ENCODE measurements at regions not wholly inside any gene's neighbourhood (a gene's known extent, or its start where the extent isn't known, plus 50 kb on each side); places are given as distances from the start of the nearest gene placed in this dataset.

DNA sequence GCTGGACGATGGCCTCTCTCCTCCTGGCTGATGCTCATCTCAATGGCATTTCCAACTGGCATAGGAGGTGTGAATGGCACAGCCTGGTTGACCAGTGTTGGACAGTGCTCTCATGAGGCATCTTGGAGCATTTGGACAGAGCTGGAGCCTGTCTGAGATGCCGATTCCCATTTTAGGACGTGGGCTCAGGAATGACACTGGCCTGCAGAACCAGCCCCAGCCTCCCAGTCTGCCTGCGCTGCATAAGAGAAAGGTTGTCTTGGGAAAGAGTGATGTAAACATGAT is 118.2 kb upstream of the COPS8 start:
- H3K4me1 Mint-ChIP-seq (ENCODE audit: low read depth), result peaks cover 36% of the 10 kb centered on the region
- H3K36me3 Mint-ChIP-seq (ENCODE audit: insufficient read depth in 2 of 2), result no peaks in the 10 kb centered on the region
- no peaks in the 10 kb centered on the region for H3K27me3 Mint-ChIP-seq (ENCODE audit: low read depth)
- H3K9me3 Mint-ChIP-seq, result no peaks in the 10 kb centered on the region
- no peak overlapping the region for H3K27ac Mint-ChIP-seq
- no peak for ATAC-seq (replicated peaks in 1 of 2)
- DNase-seq, result no peak
- peak overlapping the region in 1 of 2 donors; percentile 25 for H3K4me3 Mint-ChIP-seq

DNA sequence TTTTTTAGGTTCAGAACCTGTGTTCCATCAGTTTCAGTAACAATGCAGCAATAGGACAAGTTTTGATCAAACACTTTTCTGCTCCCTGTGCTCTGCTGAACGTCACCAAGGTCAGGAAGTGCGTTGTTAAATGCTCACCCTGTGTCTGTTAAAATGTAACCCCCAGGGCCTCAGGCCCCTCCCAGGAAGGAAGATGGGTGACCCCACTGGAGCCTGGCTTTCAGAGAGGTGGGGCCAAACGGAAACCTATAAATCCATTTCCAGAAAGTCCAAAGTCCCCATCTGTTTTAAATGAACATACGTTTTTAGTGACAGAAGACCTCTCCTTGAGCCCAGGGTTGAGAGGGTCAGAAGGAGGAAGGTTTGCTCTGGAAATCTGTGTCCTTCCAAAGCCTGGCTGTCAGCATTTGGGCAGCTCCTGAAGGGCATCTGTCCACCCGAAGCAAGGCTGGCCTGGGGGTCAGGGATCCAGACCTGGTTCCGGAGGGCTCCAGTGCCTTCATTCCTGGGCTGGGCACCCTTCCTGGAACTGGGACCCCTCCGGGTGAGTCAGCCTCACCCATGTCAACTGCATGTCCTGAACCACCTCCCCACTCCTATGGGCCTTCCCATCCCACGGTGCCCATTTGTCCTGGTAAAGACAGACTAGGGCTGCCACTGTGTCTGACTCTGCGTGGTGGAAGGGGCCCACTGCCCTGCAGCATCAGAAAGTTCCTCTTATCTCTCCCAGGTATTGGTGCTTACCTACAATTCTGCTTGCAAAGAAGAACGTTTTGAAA is 117.4 kb upstream of the COPS8 start:
- ATAC-seq (replicated peaks in 1 of 2), result peak in 1 of 2 donors; percentile 69
- peaks cover 36% of the 10 kb centered on the region for H3K4me1 Mint-ChIP-seq (ENCODE audit: low read depth)
- no peaks in the 10 kb centered on the region for H3K27me3 Mint-ChIP-seq (ENCODE audit: low read depth)
- DNase-seq, result peak in 1 of 2 donors; percentile 15
- no peak overlapping the region for H3K27ac Mint-ChIP-seq
- H3K4me3 Mint-ChIP-seq, result peak overlapping the region in 1 of 2 donors; percentile 22
- H3K36me3 Mint-ChIP-seq (ENCODE audit: insufficient read depth in 2 of 2), result no peaks in the 10 kb centered on the region
- no peaks in the 10 kb centered on the region for H3K9me3 Mint-ChIP-seq

DNA sequence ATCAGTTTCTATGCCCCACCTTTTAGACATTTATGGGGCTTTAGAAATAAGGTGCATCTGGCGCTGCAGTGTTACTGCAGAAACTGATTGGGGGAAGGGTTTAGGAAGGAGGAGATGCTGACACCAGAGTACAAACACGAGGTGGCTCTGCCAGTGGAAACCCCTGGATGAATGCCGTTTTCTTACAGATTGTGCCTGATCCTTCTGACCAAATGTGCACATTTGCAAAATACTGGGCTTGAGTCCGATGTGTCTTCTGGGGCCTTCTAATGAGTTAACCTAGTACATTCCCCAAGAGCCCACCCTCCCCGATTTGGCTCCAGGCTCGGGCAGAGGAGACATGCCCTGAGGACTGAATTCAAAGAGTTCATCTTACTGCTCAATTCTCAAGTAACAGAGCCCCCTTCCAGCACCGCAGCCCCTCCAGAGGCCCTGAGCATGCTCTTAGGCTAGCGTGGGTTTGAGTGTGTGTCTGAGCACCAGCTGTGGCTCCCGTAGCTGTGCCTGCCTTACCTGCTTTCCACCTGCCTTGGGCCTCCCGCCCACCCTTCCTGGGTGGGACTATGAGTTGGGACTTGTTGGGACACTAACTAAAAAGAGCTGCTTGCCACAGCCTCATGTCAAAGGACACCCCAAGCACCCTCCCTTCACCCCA is 116.7 kb upstream of the COPS8 start:
- no peak for ATAC-seq (replicated peaks in 1 of 2)

DNA sequence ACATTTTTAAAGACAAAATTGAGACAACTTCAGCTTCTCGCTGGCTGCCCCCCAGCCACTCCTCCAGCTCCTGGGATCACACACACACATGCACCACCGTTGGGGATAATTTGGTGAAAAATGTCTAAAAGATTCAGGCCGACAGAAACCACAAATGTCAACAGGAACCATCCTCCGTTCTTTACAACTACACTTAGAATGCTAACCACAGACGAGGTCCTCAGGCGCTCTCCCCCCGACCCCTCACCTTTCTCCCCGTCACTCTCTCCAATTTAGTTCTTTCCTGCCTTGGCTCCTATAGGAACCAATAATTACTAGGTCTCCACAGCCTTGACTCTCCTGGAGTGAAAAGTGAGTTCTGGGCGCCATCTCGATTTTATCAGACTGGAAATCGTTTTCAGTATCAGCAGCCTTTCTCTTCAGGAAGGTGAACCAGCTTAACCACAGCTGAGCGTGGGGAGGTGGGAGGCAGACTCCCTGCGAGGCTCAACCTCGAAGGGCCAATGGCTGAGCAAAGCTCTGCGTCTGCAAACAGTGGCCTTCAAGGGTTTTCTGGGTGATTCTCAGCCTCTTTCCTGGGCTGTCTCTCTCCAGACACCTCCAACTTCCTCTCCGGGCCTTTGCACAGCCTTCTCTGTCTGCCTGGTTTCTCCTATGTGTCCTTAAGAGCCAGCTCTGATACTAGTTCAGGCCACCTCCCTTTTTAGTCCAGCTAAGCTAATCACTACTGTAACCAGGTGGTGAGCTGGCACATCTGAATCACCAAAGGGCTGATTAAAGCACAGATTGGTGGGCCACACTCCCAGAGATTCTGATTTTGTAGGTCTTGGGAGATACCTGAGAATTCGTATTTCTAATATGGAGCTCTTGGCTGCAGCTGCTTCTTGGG is 115.7 kb upstream of the COPS8 start:
- H3K4me3 Mint-ChIP-seq, result peak overlapping the region; percentile 73 to 76
- ATAC-seq (replicated peaks in 1 of 2), result peak; percentile 35 to 46
- no peaks in the 10 kb centered on the region for H3K27me3 Mint-ChIP-seq (ENCODE audit: low read depth)
- H3K27ac Mint-ChIP-seq, result peak overlapping the region; percentile 77
- no peaks in the 10 kb centered on the region for H3K36me3 Mint-ChIP-seq (ENCODE audit: insufficient read depth in 2 of 2)
- peaks cover 36% of the 10 kb centered on the region for H3K4me1 Mint-ChIP-seq (ENCODE audit: low read depth)
- no peaks in the 10 kb centered on the region for H3K9me3 Mint-ChIP-seq
- DNase-seq, result peak in 1 of 2 donors; percentile 14

More for the DNA sequence above, 116.7 kb upstream of the COPS8 start:
- Mint-ChIP-seq H3K36me3 (ENCODE audit: insufficient read depth in 2 of 2) (no peaks in the 10 kb centered on the region), H3K4me3 (peak overlapping the region; percentile 73 to 76), H3K27me3 (ENCODE audit: low read depth) (no peaks in the 10 kb centered on the region), H3K9me3 (no peaks in the 10 kb centered on the region), H3K4me1 (ENCODE audit: low read depth) (peaks cover 36% of the 10 kb centered on the region), H3K27ac (no peak overlapping the region)
- DNase-seq, result no peak

DNA sequence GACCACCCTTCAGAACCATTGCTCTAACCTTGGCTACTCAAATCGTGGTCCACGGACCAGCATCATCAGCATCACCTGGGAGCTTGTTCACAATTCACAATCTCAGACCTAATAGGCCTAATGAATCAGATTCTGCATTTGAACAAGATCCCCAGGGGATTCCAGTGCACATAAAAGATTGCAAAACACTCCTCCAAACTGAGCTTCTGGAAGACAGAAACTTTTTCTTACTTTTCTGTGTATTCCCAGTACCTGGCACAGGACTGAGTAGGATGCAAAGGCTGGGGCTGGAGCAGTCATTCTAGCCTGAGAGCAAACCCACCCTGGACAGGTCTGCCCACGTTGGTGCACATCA is 115.1 kb upstream of the COPS8 start:
- peaks cover 36% of the 10 kb centered on the region for H3K4me1 Mint-ChIP-seq (ENCODE audit: low read depth)
- H3K36me3 Mint-ChIP-seq (ENCODE audit: insufficient read depth in 2 of 2), result no peaks in the 10 kb centered on the region
- ATAC-seq (replicated peaks in 1 of 2) (no peak), DNase-seq (no peak)
- H3K4me3 Mint-ChIP-seq, result no peak overlapping the region
- no peaks in the 10 kb centered on the region for H3K9me3 Mint-ChIP-seq
- H3K27me3 Mint-ChIP-seq (ENCODE audit: low read depth), result no peaks in the 10 kb centered on the region
- H3K27ac Mint-ChIP-seq, result no peak overlapping the region

DNA sequence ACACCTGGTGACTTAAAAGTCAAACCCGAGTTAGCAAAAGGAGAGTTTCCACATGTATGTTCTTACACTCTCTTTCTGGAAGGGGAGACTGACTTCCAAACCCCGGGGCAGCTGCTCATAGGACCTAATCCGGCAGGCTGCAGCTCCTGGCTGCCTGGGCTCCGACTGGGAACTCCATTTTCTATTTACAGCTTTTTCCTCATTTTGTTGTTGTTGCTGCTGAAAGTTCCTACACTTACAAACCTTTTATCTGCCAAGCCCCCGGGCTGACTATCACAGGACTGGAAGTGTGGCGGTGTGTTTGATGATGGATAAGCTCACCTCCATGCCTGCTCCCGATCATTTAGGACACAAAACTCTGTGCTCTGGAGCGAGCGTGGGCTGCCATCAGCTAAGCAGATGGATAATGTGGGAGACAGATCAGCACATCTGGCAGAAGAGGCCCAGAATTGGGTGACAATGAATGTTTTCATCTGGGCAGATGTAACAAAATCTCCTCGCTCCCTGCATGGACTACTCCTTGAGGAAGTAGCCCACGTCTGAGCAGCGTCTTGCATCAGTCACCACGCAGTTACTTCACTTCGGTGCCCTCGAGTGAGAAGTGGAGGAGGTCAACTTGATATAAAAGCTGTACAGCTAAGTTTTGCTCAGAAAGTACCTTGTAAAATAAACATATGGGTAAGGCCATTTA is 114.4 kb upstream of the COPS8 start:
- Mint-ChIP-seq H3K27me3 (ENCODE audit: low read depth) (no peaks in the 10 kb centered on the region), H3K36me3 (ENCODE audit: insufficient read depth in 2 of 2) (no peaks in the 10 kb centered on the region), H3K4me3 (no peak overlapping the region), H3K27ac (no peak overlapping the region), H3K9me3 (no peaks in the 10 kb centered on the region), H3K4me1 (ENCODE audit: low read depth) (peaks cover 36% of the 10 kb centered on the region)
- ATAC-seq (replicated peaks in 1 of 2) (no peak), DNase-seq (no peak)

DNA sequence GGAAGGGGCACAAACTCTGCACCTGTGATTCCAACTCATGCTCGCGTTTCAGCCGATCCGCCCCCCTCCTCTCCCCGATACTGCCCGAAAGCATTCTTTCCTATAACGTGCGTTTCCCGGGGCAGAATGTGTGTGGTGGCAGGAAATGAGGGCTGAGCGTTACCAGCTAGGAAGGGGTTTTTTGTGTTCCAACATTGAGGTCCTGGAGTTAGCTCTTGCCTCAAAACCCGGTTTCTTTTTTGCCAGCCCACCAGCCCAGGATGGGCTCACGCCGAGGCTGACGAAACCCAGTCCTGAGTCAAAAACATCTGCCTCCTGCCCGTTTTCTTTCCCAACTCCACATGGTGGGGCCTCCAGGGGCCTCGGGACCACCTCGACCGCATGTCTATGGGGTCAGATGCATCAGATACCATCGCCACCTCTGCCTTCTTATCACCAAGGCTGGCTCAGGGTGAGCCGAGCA is 113.7 kb upstream of the COPS8 start:
- H3K27me3 Mint-ChIP-seq (ENCODE audit: low read depth), result no peaks in the 10 kb centered on the region
- no peaks in the 10 kb centered on the region for H3K9me3 Mint-ChIP-seq
- H3K4me1 Mint-ChIP-seq (ENCODE audit: low read depth), result peaks cover 31% of the 10 kb centered on the region
- H3K27ac Mint-ChIP-seq, result no peak overlapping the region
- ATAC-seq (replicated peaks in 1 of 2) (no peak), DNase-seq (no peak)
- H3K36me3 Mint-ChIP-seq (ENCODE audit: insufficient read depth in 2 of 2), result no peaks in the 10 kb centered on the region
- no peak overlapping the region for H3K4me3 Mint-ChIP-seq

DNA sequence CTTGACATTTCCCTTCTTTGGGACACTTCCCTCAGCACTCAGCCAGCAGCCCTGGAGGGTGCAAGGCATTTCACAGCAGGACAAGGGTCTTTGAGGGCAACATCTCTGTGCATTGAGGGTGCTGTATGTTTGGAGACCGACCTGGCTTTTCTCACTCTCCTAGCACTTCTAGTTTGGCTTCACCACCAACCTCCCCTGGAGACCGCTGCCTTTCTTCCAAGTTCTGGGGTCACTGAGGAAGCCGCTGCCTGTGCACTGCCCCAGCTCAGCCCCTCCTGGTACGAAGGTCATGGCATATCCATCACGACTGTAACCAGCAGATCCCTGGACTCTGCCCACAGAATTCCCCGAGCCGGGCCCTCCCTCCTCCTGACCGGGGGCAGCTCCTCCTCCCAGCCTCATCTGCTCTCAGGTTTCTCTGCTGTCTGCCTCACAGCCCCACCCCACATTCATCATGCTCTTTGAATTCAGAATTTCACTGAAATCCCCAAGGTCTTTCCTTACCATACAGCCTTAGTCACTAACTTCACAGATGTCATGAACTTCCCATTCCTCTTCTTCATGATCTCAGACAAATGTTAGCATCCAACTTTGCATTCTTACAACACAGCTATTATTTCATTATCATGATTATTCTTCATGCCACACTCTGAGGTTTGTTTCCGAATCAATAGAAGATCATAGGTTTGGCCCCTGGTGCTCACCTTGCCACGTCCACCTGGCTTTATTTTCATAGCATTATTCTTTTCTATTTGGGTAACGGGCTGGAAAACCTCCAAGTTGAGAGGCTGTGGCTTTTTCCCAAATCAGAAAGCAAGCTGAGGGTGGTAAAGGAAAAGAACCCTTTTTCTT is 113.0 kb upstream of the COPS8 start:
- H3K9me3 Mint-ChIP-seq, result no peaks in the 10 kb centered on the region
- H3K27ac Mint-ChIP-seq, result no peak overlapping the region
- H3K27me3 Mint-ChIP-seq (ENCODE audit: low read depth), result no peaks in the 10 kb centered on the region
- peaks cover 24% of the 10 kb centered on the region for H3K4me1 Mint-ChIP-seq (ENCODE audit: low read depth)
- ATAC-seq (replicated peaks in 1 of 2) (no peak), DNase-seq (no peak)
- no peaks in the 10 kb centered on the region for H3K36me3 Mint-ChIP-seq (ENCODE audit: insufficient read depth in 2 of 2)
- H3K4me3 Mint-ChIP-seq, result no peak overlapping the region

DNA sequence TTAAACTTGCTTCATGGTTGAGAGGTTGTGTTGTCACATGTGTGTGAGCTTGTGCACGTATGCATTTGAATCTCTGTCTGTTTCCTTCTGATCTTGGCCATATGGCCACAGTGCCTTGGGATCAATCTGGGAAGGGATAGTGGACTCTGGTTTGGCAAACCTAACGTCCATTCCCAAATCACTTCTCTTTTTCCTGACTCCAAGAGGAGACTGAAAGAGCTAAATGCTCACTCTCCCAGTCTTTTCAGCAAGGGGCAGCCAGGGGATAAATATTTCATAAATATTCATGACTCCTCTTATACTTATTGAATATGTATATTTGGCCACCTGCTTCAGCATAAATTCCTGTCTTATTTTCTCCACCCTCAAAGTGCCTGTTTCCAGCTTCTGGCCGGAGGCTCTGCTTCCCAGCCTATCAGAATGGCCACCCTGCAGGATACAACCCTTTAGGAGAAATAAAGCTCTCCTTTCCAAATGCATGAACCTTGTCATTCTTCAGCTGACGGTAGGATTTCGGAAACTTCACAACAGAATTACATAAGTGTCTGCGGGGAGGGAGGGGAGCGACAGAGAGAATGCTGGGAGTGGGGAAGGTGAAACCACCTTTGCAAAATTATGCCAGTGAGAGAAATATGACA is 112.2 kb upstream of the COPS8 start:
- Mint-ChIP-seq H3K27ac (no peak overlapping the region), H3K27me3 (ENCODE audit: low read depth) (no peaks in the 10 kb centered on the region), H3K9me3 (no peaks in the 10 kb centered on the region)

DNA sequence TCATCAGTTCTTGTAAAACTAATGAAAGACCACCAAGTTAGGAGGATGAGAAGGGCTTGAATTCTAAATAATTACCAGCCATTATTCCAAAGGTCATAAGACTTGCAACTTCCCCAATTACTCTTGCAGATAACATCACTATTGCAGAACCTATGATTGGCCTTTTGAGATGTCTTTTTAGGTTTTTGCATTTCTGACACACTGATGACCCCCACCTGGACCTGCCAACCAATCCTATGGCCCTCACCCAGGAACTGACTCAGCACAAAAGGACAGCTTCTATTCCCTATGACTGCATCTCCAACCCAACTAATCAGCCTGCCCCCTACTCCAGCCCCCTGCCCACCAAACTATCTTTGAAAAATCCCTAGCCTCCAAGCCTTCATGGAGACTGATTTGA is 111.5 kb upstream of the COPS8 start:
- no peaks in the 10 kb centered on the region for H3K9me3 Mint-ChIP-seq
- no peaks in the 10 kb centered on the region for H3K27me3 Mint-ChIP-seq (ENCODE audit: low read depth)
- H3K4me1 Mint-ChIP-seq (ENCODE audit: low read depth), result peaks cover 12% of the 10 kb centered on the region
- no peaks in the 10 kb centered on the region for H3K36me3 Mint-ChIP-seq (ENCODE audit: insufficient read depth in 2 of 2)
- ATAC-seq (replicated peaks in 1 of 2), result no peak
- no peak for DNase-seq
- H3K4me3 Mint-ChIP-seq, result no peak overlapping the region
- no peak overlapping the region for H3K27ac Mint-ChIP-seq

More for the DNA sequence above, 112.2 kb upstream of the COPS8 start:
- no peak overlapping the region for H3K4me3 Mint-ChIP-seq
- ATAC-seq (replicated peaks in 1 of 2) (no peak), DNase-seq (no peak)
- H3K36me3 Mint-ChIP-seq (ENCODE audit: insufficient read depth in 2 of 2), result no peaks in the 10 kb centered on the region
- H3K4me1 Mint-ChIP-seq (ENCODE audit: low read depth), result peaks cover 17% of the 10 kb centered on the region

DNA sequence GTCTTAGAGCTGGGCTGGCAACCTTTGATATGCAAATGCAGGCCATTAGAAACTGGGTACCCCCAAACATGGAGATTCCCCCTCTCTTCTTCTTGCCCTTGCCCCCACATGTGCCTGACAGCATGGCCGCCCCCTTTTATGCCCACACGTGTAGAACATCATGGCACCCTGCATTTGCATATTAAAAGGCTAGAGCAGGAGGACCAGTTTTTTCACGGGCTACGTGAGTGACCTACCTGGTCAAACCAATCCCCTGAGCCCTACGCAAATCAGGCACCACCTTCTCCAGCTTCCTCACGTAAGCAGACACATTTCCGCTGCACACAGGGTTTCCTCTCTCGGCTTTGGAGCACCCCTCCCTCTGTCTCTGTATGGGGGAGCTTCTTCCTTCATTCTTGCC is 110.9 kb upstream of the COPS8 start:
- H3K4me3 Mint-ChIP-seq, result no peak overlapping the region
- no peak for ATAC-seq (replicated peaks in 1 of 2)
- no peaks in the 10 kb centered on the region for H3K27me3 Mint-ChIP-seq (ENCODE audit: low read depth)
- peaks cover 6% of the 10 kb centered on the region for H3K4me1 Mint-ChIP-seq (ENCODE audit: low read depth)
- H3K36me3 Mint-ChIP-seq (ENCODE audit: insufficient read depth in 2 of 2), result no peaks in the 10 kb centered on the region
- H3K9me3 Mint-ChIP-seq, result no peaks in the 10 kb centered on the region
- no peak overlapping the region for H3K27ac Mint-ChIP-seq
- DNase-seq, result no peak

DNA sequence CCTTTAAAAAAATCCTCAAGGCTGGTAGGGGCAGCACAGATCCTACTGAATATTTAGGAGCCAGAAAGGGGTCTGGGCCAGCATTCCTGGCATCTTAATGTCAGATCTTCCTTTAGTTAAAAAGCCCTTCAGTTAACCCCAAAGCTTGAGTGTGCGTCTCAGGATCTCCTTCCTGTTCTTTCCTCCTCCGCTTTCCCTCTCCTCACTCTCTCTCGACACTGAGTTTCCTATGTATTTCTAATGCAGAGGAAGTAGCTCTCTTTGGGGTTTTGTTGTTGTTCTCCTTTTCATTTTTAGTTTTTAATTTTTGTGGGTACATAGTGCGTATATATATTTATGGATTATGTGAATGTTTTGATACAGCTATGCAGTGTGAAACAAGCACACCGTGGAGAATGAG is 109.9 kb upstream of the COPS8 start:
- Mint-ChIP-seq H3K4me1 (ENCODE audit: low read depth) (no peaks in the 10 kb centered on the region), H3K4me3 (no peak overlapping the region), H3K27ac (no peak overlapping the region), H3K9me3 (no peaks in the 10 kb centered on the region), H3K27me3 (ENCODE audit: low read depth) (no peaks in the 10 kb centered on the region), H3K36me3 (ENCODE audit: insufficient read depth in 2 of 2) (no peaks in the 10 kb centered on the region)
- DNase-seq (no peak), ATAC-seq (replicated peaks in 1 of 2) (no peak)

All from activated T-cell treated with anti-CD3 and anti-CD28 coated beads, Interleukin-2, amount 50 U/mL, for 72 hours (primary cell).